Spleen (tissue), 7 donors: ENCODE measurements at regions not wholly inside any gene's neighbourhood (a gene's known extent, or its start where the extent isn't known, plus 50 kb on each side); places are given as distances from the start of the nearest gene placed in this dataset.

Experiments
- CTCF ChIP-seq, 11 experiments: fragments of 200-600 bp in 7 of 11; fragments of 450-650 bp in 4 of 11; sonication (generic) in 4 of 11; IDR thresholded peaks in 8 of 11; conservative IDR thresholded peaks in 3 of 11; 1 replicate in 7 of 11; 2 replicates in 4 of 11; pipeline versions ENCODE4 v1.4.0 to v1.8.0; 2016 to 2021; ENCODE audit warnings: antibody characterized with exemption in 11 of 11, inconsistent platforms in 4 of 11, mild to moderate bottlenecking in 1 of 11
- POLR2A ChIP-seq, 3 donors: fragments of 450-650 bp; IDR thresholded peaks; one replicate each; pipeline ENCODE4 v1.5.1; 2017; ENCODE audit warnings: antibody characterized with exemption in 3 of 3, mild to moderate bottlenecking in 1 of 3
- POLR2AphosphoS5 ChIP-seq, 3 donors: sonication (generic); formaldehyde crosslinking; IDR thresholded peaks; one replicate each; pipeline ENCODE4 v1.5.1; 2017; ENCODE audit warnings: antibody characterized with exemption in 3 of 3
- donor health status: DM: no; HTN: no; CAD: no; lungs with moderate emphysema.
- donor health status: DM: no; HTN: no; CAD: no.
- donor health status: DM: no; HTN: no; CAD: no.

GRCh38 chr17:68718465-68718864, 117.3 kb upstream of the FAM20A start:
- TF ChIP-seq CTCF (IDR thresholded peaks at IDR 0.05 in 8 of 11, conservative IDR thresholded peaks at IDR 0.05 in 3 of 11) (no peak), POLR2A (IDR thresholded peaks at IDR 0.05) (no peak), POLR2AphosphoS5 (IDR thresholded peaks at IDR 0.05) (no peak)
